ENCODE measurements at regions not wholly inside any gene's neighbourhood (a gene's known extent, or its start where the extent isn't known, plus 50 kb on each side); places are given as distances from the start of the nearest gene placed in this dataset.

- DNase-seq = no peak
Observed at GRCh38 chr2:65666156-65666725, 233.8 kb upstream of the SPRED2 start.

- DNase-seq = no peak
Observed at GRCh38 chr2:65664931-65665330, 232.5 kb upstream of the SPRED2 start.

GRCh38 chr2:65663831-65664407, 231.5 kb upstream of the SPRED2 start:
- DNase-seq = no peak

DNA sequence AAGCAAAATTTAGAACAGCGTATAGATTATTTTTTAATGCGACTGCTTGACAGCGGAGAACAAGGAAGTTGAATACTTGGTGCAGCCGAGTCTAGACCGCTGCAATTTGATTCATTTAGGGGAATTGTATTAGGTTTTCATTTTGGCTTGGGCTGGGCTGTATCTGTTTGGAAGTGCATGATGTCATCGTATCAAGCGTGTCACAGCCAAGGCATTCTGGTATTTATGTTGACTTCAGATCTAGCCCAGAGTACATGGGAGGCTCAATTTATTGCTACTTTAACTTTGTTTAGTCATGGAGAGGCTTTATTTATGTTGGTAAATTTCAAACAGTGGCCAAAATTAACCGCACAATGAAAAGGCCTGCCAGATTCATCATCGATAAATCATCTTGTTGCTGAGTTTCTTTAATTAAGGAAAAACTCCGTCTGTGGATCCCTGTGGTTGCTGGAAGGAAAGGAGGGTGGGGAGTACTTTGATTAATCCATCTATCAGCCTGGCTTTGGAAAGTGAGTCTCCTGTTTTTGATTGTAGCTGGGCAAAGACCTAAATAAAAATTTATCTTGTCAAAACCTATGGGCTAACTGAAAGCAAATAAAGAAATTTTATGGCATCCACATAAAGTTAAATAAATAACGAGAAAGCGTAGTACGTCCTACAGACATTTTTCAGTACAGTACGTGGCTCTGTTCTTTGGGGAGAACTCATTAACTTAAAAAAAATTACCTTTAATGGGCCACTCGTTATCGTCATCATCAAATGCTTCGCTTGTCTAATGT, 230.4 kb upstream of the SPRED2 start:
- peak; percentile 54 for DNase-seq

DNA sequence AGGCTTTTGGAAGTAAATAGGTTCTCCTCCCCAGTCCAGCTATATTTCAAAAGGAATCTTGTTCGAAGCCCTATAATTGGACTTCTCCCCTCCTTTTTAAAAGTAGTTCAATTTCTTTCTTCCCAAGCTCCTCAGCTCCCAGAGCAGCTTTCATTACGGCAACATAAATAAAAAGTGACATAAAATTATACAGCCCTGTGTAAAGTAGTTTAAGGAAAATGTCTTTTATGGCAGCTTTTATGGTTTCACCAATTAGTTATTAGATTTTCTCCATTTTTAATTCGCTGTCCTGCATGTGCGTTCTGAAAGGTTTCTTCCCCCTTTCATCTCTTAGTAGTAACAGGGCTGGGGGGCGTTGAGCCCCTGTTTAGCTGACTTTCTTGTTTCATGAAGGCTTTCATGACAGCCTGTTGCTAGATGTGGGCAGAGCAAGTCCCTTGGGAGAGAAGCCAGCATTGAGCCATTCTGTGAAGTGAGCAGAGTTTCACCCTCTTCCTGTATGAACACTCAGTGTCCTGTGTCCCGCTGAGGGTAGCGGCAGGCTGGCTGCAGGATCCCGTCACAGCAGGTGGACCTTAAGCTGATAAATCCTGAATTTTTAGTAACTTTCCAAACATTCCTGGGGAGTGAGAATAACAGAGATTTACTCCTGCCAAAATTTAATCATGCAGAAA, 229.7 kb upstream of the SPRED2 start:
- DNase-seq = peak; percentile 37

GRCh38 chr2:65660340-65660739, 227.9 kb upstream of the SPRED2 start:
- DNase-seq = no peak

- DNase-seq = no peak
Observed at GRCh38 chr2:65658881-65659280, 226.5 kb upstream of the SPRED2 start.

DNA sequence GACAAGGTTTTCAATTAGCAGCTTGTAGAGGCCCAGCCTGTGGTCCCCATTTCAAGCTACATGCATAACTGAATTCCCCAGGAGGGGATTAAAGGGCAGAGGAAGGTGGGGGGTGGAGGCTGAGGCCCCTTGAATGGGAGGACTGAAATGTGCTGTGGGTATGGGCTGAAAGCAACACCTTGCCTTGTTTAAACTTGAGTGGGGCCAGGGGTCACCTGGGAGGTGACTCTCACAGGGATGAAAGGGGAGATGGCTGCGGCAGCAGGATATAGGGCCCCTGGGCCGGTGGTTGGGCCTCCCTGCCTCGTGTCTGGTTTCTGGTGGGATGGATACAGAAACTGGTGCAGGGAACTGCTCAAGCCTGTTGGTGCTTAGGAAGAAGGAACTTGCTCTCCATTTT, 225.9 kb upstream of the SPRED2 start:
- DNase-seq = no peak

- DNase-seq = no peak
Observed at GRCh38 chr2:65656160-65656718, 223.8 kb upstream of the SPRED2 start.

GRCh38 chr2:65655000-65655399, 222.6 kb upstream of the SPRED2 start:
- DNase-seq = no peak

DNA sequence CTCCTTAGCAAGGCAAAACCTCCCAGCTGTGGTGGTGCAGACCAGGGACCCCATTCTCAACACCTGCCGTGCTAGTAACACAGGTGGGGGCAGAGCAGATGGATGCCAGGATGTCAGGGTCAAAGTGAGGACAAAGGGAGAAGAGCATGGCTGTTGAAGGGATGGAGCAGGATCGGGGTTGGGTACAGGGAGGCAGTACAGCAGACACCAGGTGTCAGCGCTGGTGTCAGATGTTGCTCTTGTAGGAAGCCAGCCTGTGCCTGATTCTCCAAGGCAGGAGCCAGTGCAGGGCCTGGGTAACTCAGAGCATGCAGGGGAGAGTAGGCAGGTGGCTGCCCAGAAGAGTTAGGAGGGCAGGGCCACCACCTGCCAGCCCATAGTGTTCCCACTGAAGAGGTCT, 222.1 kb upstream of the SPRED2 start:
- DNase-seq = no peak

DNA sequence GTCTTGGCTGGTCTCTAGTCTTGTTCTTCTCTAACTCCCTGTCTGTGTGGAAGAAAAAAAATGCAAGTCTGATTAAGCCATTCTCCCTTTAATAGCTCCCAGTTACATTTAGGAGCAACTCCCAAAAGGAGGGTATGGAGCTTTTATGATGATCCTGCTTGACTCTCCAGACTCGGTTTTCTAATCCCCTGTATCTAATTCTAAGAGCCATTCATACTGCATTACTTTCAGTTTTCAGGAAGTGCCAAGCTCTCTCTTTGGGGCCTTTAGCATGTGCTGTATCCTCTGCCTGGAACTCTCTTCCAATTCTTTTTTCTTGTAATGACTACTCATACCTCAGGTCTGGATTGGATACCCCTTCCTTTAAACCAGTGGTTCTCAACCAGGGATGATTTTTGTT, 219.7 kb upstream of the SPRED2 start:
- no peak for DNase-seq

DNA sequence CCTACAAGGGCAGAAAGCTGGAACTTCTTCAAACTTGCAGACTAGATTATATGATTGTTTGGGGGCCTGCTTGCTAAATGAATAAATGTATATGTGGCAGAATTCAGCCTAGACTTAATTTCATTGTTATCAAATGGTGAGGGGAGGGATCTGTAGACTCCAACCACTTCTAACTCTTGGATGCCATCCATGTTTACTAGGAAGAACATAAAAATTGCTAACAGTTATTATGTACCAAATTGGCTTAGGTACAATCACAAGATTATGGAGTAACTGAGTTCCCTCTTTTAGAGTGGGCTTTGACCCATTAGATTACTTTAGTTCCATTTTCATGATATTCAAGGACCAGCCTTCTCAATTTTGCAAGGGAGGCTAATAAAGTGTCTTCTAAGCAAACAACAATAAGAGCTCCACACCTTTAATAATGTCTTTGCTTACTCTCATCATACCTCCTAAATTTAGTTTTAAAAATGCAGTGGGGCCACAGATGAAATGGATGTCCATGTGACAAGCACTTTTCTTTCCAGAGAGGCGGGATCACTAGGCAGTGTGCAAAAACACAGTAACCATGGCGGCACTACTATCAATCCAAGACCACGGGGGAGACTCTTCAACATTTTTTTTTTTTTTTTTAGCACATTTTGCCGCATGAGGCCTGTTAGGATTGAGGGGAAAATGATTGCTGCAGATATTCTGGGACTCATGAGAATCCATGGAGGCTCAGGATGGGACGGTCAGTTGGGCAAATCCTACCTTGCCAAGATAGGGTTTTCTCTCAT, 217.6 kb upstream of the SPRED2 start:
- no peak for DNase-seq

GRCh38 chr2:65647249-65647842, 214.9 kb upstream of the SPRED2 start:
- DNase-seq = no peak

- no peak for DNase-seq
Observed at GRCh38 chr2:65640793-65641103, 208.3 kb upstream of the SPRED2 start.

GRCh38 chr2:65639156-65639864, 206.9 kb upstream of the SPRED2 start:
- DNase-seq = peak; percentile 48

GRCh38 chr2:65638443-65638842, 206.0 kb upstream of the SPRED2 start:
- DNase-seq = no peak

DNA sequence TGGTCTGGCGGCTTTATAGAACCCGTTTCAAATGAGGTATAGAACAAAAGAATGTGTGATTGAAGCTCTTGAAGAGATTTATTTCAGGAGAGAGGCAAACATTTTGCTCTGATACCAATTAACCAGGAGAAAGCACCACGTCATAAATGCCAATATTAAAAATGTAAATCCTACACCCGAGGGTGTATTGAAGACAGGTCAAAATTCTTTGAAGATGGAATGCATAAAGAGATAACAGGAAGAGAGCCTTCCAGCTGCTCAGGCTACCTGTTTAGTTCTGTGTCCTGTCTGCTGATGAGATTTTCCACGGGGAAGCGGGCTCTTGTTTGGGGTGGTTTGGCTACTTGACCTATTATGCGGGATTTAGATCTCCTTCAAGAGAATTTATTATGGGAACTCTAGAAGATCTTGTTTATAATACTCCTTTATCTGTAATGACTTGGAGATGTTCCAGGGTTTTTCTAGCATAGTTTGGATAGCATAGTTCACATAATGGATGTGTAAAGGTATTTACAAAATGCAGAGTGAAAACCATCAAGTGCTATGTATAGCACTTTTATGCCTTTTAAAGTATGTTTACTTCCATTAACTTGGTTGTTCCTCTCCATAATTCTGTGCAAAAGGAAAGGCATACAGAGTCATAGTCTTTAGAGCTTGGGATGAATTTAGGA, 204.5 kb upstream of the SPRED2 start:
- no peak for DNase-seq

- no peak for DNase-seq
Observed at GRCh38 chr2:65636024-65636423, 203.6 kb upstream of the SPRED2 start.

- DNase-seq = no peak
Observed at GRCh38 chr2:65634304-65634703, 201.9 kb upstream of the SPRED2 start.

DNA sequence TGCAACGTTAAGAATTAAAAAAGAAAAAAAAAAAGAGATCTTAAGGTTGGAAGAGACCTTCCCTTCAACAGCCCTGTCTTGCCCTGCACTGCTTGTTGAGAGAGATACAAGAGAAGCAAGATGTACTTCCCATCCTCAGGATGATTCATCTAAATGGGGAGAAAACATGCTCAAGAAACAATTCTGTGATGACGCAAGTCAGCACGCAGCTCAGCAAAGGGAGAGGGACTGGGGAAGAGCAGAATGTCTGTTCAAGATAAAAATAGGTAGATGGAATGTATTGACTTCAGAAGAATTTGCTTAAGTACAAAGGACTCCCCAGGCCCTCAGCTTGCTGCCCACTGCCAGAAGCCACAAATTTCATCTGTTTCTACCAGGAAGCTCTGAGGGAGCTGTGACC, 198.2 kb upstream of the SPRED2 start:
- DNase-seq = no peak

Data from femur (tissue), 1 donor.